Kidney glomerular epithelial cell (primary cell): ENCODE measurements at regions not wholly inside any gene's neighbourhood (a gene's known extent, or its start where the extent isn't known, plus 50 kb on each side); places are given as distances from the start of the nearest gene placed in this dataset.
"Not testable (repeated sequence)": the region's sequence is repeated elsewhere in the genome, so short reads cannot be mapped to it uniquely, and the experiment has no call there.

Source experiments
- DNase-seq: peaks from one replicate; lab custom pipeline; 2025; lab: John Stamatoyannopoulos, UW

- DNase-seq: no peak
These were observed 176.4 kb upstream of the RPH3A start for GRCh38 chr12:112615196-112615595.

GRCh38 chr12:112616469-112617152, 174.9 kb upstream of the RPH3A start:
- no peak for DNase-seq

GRCh38 chr12:112617153-112617505, 174.4 kb upstream of the RPH3A start:
- DNase-seq: no peak

- no peak for DNase-seq
These were observed 163.7 kb upstream of the RPH3A start for GRCh38 chr12:112627851-112628250.

GRCh38 chr12:112631974-112632373, 159.6 kb upstream of the RPH3A start:
- DNase-seq: not testable (repeated sequence)

GRCh38 chr12:112635036-112635435, 156.5 kb upstream of the RPH3A start:
- DNase-seq: no peak

- no peak for DNase-seq
These were observed 153.1 kb upstream of the RPH3A start for GRCh38 chr12:112638420-112638819.

GRCh38 chr12:112645586-112645985, 146.0 kb upstream of the RPH3A start:
- no peak for DNase-seq

GRCh38 chr12:112656141-112656540, 135.4 kb upstream of the RPH3A start:
- DNase-seq: no peak

- DNase-seq: no peak
These were observed 127.0 kb upstream of the RPH3A start for GRCh38 chr12:112664569-112664968.

- no peak for DNase-seq
These were observed 125.6 kb upstream of the RPH3A start for GRCh38 chr12:112665958-112666357.

- DNase-seq: no peak
These were observed 120.0 kb upstream of the RPH3A start for GRCh38 chr12:112671564-112671963.

GRCh38 chr12:112674539-112674938, 117.0 kb upstream of the RPH3A start:
- DNase-seq: no peak

- no peak for DNase-seq
These were observed 115.0 kb upstream of the RPH3A start for GRCh38 chr12:112676507-112676906.

GRCh38 chr12:112677050-112677765, 114.3 kb upstream of the RPH3A start:
- no peak for DNase-seq

- no peak for DNase-seq
These were observed 110.6 kb upstream of the RPH3A start for GRCh38 chr12:112680993-112681392.

- DNase-seq: no peak
These were observed 109.0 kb upstream of the RPH3A start for GRCh38 chr12:112682586-112682985.

- no peak for DNase-seq
These were observed 106.8 kb upstream of the RPH3A start for GRCh38 chr12:112684742-112685141.

- DNase-seq: no peak
These were observed 106.2 kb upstream of the RPH3A start for GRCh38 chr12:112685321-112685720.

- DNase-seq: peak; percentile 51
These were observed 105.2 kb upstream of the RPH3A start for GRCh38 chr12:112686373-112686772.

- no peak for DNase-seq
These were observed 97.5 kb upstream of the RPH3A start for GRCh38 chr12:112694065-112694464.

GRCh38 chr12:112697441-112697840, 94.1 kb upstream of the RPH3A start:
- not testable (repeated sequence) for DNase-seq

- DNase-seq: no peak
These were observed 86.4 kb upstream of the RPH3A start for GRCh38 chr12:112705037-112705632.
